ENCODE measurements at regions not wholly inside any gene's neighbourhood (a gene's known extent, or its start where the extent isn't known, plus 50 kb on each side); places are given as distances from the start of the nearest gene placed in this dataset.
"Not testable (repeated sequence)": the region's sequence is repeated elsewhere in the genome, so short reads cannot be mapped to it uniquely, and the experiment has no call there.

GRCh38 chr19:21607449-21607848 is 102.0 kb downstream of the ZNF429 start:
- peaks cover 0 to 29% of the 10 kb centered on the region in 2 donors for H3K4me1 ChIP-seq
- H3K27ac ChIP-seq: no peak overlapping the region
- no peak for TF ChIP-seq CTCF (IDR thresholded peaks at IDR 0.05)
- H3K9me3 ChIP-seq: no peaks in the 10 kb centered on the region
- H3K36me3 ChIP-seq: no peaks in the 10 kb centered on the region
- DNase-seq (no peak), ATAC-seq (no peak)
- intact Hi-C loops (cut with DNase I): no loop called here
- no peaks in the 10 kb centered on the region for H3K27me3 ChIP-seq
- no peak overlapping the region for H3K4me3 ChIP-seq

- H3K4me1 ChIP-seq: peaks cover 0 to 29% of the 10 kb centered on the region in 2 donors
- H3K27ac ChIP-seq; H3K9me3 ChIP-seq; H3K36me3 ChIP-seq; H3K27me3 ChIP-seq; ATAC-seq; H3K4me3 ChIP-seq; intact Hi-C loops (cut with DNase I); DNase-seq: not testable (repeated sequence)
Measured at GRCh38 chr19:21607011-21607410, 101.6 kb downstream of the ZNF429 start.

GRCh38 chr19:21606326-21606725 is 100.9 kb downstream of the ZNF429 start:
- intact Hi-C loops (cut with DNase I); DNase-seq; H3K27ac ChIP-seq; H3K9me3 ChIP-seq; H3K27me3 ChIP-seq; H3K36me3 ChIP-seq; H3K4me3 ChIP-seq; ATAC-seq: not testable (repeated sequence)
- peaks cover 0 to 29% of the 10 kb centered on the region in 2 donors for H3K4me1 ChIP-seq

GRCh38 chr19:21604951-21605476 is 99.6 kb downstream of the ZNF429 start:
- Histone ChIP-seq H3K27me3 (no peaks in the 10 kb centered on the region), H3K9me3 (no peaks in the 10 kb centered on the region), H3K4me1 (peaks cover 0 to 29% of the 10 kb centered on the region in 2 donors), H3K36me3 (no peaks in the 10 kb centered on the region), H3K27ac (peak overlapping the region; percentile 81), H3K4me3 (peak overlapping the region; percentile 32 to 44)
- DNase-seq (no peak), ATAC-seq (peak; percentile 56)
- TF ChIP-seq CTCF (IDR thresholded peaks at IDR 0.05): no peak
- intact Hi-C loops (cut with DNase I): no loop called here
